ENCODE measurements at regions not wholly inside any gene's neighbourhood (a gene's known extent, or its start where the extent isn't known, plus 50 kb on each side); places are given as distances from the start of the nearest gene placed in this dataset.

DNA sequence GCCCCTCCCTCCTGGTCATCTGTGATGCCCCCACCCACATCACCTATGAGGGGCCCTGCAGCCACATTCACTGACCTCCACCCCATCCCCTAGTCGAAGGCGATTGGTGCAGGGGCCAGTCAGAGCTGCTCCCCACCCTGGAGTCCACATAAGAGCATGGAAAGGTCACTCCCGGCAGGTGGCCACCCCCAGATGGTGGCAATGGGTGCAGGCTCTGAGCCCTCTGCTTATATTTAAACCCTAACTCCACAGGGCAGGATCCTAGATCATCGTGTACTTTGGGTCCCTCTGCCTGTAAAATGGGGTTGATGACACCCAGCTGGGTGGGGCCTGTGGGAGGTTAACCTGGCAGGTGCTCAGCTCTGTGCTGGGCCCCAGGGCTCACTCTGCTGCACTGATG lies 186.8 kb upstream of the C1orf174 start:
- DNase-seq (ENCODE audit: insufficient read length, low spot score) (no peak), FAIRE-seq (no peak)
- no peak for TF ChIP-seq PAX5 (IDR thresholded peaks at IDR 0.05; ENCODE audit: insufficient read depth, low read length, severe bottlenecking)
- TF ChIP-seq POLR2A (IDR thresholded peaks at IDR 0.05; ENCODE audit: low read depth, low read length), result no peak

DNA sequence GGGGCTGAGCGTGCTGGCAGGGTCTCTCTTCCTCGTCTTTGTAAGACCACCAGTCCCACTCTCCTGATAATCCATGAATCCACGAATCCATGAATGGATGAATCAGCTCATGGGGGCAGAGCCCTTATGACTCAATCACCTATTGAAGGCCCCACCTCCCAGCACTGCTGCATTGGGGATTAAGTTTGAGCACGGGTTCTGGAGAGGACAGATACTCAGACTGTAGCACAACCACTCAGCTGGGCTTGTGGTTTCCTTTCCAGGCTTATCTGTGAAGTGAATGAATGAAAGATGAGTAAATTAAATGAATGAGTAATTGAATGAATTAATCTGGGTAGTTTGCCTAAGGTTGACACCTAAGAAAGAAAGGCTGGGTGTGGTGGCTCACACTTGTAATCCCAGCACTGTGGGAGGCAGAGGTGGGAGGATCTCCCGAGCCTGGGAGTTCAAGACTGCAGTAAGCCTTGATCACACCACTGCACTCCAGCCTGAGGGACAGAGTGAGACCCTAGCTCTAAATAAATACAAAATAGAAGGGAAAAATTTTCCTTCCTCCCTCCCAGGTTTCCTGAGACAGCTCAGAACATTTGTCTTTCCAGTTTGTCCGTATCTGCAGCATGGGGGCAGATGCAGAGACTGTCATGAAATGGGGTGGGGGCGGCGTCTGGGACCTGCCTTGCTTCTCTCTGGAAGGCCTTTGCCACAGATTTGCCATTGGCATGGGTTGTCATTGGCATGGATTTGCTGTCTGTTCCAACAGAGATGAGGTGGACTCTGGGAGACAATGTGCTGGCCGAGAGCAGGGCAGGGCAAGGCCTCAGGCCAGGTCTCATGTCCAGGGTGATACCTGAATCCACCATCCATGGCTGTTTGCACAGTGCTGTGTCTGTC lies 187.7 kb upstream of the C1orf174 start:
- DNase-seq (ENCODE audit: insufficient read length, low spot score) (no peak), FAIRE-seq (no peak)
- TF ChIP-seq SPI1 (IDR thresholded peaks at IDR 0.05; ENCODE audit: low read depth, low read length), result no peak
- TF ChIP-seq POLR2A (IDR thresholded peaks at IDR 0.05; ENCODE audit: low read depth, low read length), result no peak
- no peak for TF ChIP-seq POLR2AphosphoS5 (IDR thresholded peaks at IDR 0.05; ENCODE audit: low read depth, low read length)
- TF ChIP-seq POU2F2 (IDR thresholded peaks at IDR 0.05; ENCODE audit: low read depth, low read length), result no peak
- TF ChIP-seq PAX5 (IDR thresholded peaks at IDR 0.05; ENCODE audit: insufficient read depth, low read length, severe bottlenecking), result no peak
- TF ChIP-seq TAF1 (IDR thresholded peaks at IDR 0.05; ENCODE audit: low read depth, low read length), result no peak

DNA sequence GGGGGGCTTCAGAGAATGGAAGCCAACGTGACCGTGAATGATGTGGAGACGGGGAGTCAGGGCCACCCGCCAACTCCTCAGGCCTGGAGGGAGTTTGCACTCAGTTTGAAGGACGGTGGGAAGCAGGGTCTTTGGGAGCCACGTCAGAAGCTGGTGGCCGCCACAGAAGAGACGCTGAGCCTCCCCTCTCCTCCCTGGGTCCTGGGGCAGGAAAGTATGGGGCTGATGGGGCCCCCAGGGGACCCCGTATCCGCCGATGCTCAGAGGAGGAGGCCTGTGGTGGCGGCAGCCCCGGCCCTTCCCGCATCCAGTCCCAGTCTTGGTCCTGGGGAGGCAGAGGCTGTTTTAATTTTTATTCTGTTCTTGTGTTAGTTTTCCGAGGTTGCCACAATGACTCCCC lies 188.6 kb upstream of the C1orf174 start:
- TF ChIP-seq PAX5 (IDR thresholded peaks at IDR 0.05; ENCODE audit: insufficient read depth, low read length, severe bottlenecking), result no peak
- TF ChIP-seq POU2F2 (IDR thresholded peaks at IDR 0.05; ENCODE audit: low read depth, low read length), result no peak
- TF ChIP-seq POLR2AphosphoS5 (IDR thresholded peaks at IDR 0.05; ENCODE audit: low read depth, low read length), result no peak
- no peak for TF ChIP-seq POLR2A (IDR thresholded peaks at IDR 0.05; ENCODE audit: low read depth, low read length)
- no peak for TF ChIP-seq TAF1 (IDR thresholded peaks at IDR 0.05; ENCODE audit: low read depth, low read length)
- no peak for TF ChIP-seq SPI1 (IDR thresholded peaks at IDR 0.05; ENCODE audit: low read depth, low read length)
- no peak for FAIRE-seq
- DNase-seq (ENCODE audit: insufficient read length, low spot score), result no peak

- TF ChIP-seq POU2F2 (IDR thresholded peaks at IDR 0.05; ENCODE audit: low read depth, low read length) (no peak), POLR2A (IDR thresholded peaks at IDR 0.05; ENCODE audit: low read depth, low read length) (no peak), TAF1 (IDR thresholded peaks at IDR 0.05; ENCODE audit: low read depth, low read length) (no peak)
- DNase-seq (ENCODE audit: insufficient read length, low spot score) (no peak), FAIRE-seq (no peak)
Measured at GRCh38 chr1:4089421-4090175, 189.5 kb upstream of the C1orf174 start.

DNA sequence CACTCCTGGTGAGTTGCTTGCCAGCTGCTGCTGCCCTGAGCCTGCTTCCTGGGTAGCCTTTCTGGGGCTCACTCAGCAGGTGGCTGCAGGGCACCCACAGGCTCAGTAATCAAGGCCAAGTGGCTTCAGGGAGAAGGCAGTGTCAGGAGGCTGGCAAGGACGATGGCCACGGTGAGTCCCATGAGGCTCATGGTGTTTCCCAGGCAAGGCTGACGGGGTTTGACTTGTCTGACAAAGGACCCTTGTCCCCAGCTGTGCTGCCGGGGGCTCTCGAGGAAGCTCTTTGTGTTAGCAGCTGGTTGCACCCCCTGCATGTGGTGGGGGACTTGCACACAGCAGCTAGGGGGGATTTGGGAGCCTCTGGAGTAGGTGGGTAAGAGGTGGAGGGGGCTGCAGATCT lies 190.5 kb upstream of the C1orf174 start:
- FAIRE-seq, result no peak
- no peak for DNase-seq (ENCODE audit: insufficient read length, low spot score)
- TF ChIP-seq PAX5 (IDR thresholded peaks at IDR 0.05; ENCODE audit: insufficient read depth, low read length, severe bottlenecking), result no peak
- no peak for TF ChIP-seq TAF1 (IDR thresholded peaks at IDR 0.05; ENCODE audit: low read depth, low read length)
- no peak for TF ChIP-seq POU2F2 (IDR thresholded peaks at IDR 0.05; ENCODE audit: low read depth, low read length)
- TF ChIP-seq POLR2A (IDR thresholded peaks at IDR 0.05; ENCODE audit: low read depth, low read length), result no peak
- TF ChIP-seq POLR2AphosphoS5 (IDR thresholded peaks at IDR 0.05; ENCODE audit: low read depth, low read length), result no peak
- TF ChIP-seq SPI1 (IDR thresholded peaks at IDR 0.05; ENCODE audit: low read depth, low read length), result no peak

DNA sequence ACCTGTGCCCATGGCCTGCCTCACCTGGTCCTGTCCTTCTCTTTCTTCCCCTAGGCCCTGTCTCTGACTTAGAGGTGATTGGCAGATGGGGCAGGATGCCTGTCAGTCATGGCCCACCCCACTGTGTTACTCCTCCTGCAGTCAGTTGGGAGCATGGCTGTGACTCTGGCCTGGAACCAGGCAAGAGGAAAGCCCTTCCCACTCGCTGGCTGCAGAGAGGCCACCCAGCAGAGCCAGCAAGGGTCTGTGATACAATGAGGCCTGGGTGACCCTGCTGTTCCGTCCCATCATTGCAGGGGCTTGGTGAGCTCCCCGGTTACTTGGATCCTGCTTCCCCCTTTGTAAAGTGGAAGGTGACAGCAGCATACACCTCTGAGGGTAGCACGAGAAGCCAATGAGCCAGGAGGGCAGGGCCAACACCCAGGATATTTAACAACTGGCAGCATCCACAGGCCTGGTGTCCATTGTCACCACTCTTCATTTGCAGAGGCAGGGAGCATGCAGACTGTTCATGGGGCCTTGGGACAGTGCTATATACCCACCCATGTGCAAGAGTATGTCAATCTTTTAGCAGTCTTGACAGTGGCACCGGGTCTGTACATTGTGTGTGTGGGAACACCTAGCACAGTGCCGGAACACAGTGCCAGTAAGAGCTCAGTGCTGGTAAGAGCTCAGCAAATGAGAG lies 191.0 kb upstream of the C1orf174 start:
- FAIRE-seq (no peak), DNase-seq (ENCODE audit: insufficient read length, low spot score) (no peak)
- TF ChIP-seq POU2F2 (IDR thresholded peaks at IDR 0.05; ENCODE audit: low read depth, low read length) (no peak), POLR2AphosphoS5 (IDR thresholded peaks at IDR 0.05; ENCODE audit: low read depth, low read length) (no peak), TAF1 (IDR thresholded peaks at IDR 0.05; ENCODE audit: low read depth, low read length) (no peak), PAX5 (IDR thresholded peaks at IDR 0.05; ENCODE audit: insufficient read depth, low read length, severe bottlenecking) (no peak), POLR2A (IDR thresholded peaks at IDR 0.05; ENCODE audit: low read depth, low read length) (no peak), SPI1 (IDR thresholded peaks at IDR 0.05; ENCODE audit: low read depth, low read length) (no peak)

DNA sequence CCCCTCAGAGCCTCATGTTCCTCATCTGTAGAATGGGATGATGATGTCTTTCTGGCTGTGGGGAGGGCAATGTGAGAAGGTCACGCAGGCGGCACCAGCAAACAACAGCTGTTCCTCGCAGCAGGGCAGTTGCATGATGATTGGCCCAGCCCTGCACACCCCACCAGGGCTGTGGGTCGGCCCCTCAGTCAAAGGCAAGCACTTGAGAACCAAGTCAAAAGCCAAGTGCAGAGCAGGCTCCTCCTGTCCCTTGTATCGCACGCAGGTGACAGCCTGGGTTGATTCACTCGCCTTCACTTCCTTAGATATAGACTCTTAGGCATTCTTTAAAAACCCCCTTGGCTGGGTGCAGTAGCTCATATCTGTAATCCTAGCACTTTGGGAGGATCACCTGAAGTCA lies 191.9 kb upstream of the C1orf174 start:
- TF ChIP-seq POU2F2 (IDR thresholded peaks at IDR 0.05; ENCODE audit: low read depth, low read length), result no peak
- no peak for TF ChIP-seq PAX5 (IDR thresholded peaks at IDR 0.05; ENCODE audit: insufficient read depth, low read length, severe bottlenecking)
- no peak for TF ChIP-seq POLR2A (IDR thresholded peaks at IDR 0.05; ENCODE audit: low read depth, low read length)
- no peak for TF ChIP-seq TAF1 (IDR thresholded peaks at IDR 0.05; ENCODE audit: low read depth, low read length)
- TF ChIP-seq SPI1 (IDR thresholded peaks at IDR 0.05; ENCODE audit: low read depth, low read length), result no peak
- no peak for TF ChIP-seq POLR2AphosphoS5 (IDR thresholded peaks at IDR 0.05; ENCODE audit: low read depth, low read length)
- FAIRE-seq (no peak), DNase-seq (ENCODE audit: insufficient read length, low spot score) (no peak)

DNA sequence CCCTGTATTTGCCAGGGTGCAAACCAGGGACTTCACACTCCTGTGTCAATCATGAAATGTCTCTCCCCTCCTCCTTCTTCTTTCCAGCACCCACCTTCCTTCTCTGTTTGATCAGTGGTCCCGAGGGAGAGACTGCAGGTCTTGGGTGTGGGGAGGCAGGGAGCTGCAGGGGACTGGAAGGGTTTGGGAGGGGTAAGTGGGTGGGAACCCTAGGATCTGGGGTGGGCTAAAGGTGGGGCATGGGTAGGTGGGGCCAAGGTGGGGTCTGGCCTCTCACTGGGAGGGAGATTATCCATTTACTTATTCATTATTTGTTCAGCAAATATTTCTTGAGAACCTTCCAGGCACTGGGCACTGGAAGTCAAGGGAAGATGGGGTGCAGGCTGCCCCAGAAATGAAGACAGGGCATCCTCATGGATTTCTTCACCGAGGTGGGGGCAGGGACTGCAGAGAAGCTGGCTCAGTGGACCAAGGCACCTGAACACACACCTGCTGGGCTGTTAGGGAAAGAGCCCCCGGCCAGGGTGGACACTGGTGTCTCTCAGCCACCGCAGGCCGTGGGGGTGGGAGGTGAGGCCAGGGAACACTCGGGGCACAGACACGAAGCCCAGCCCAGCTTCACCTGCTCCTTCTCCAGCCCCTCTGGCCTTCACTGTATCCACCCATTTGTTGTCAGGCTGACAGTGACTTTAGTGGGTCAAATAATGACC lies 193.9 kb upstream of the C1orf174 start:
- FAIRE-seq (no peak), DNase-seq (ENCODE audit: insufficient read length, low spot score) (no peak)
- TF ChIP-seq POLR2A (IDR thresholded peaks at IDR 0.05; ENCODE audit: low read depth, low read length) (no peak), SPI1 (IDR thresholded peaks at IDR 0.05; ENCODE audit: low read depth, low read length) (no peak), POLR2AphosphoS5 (IDR thresholded peaks at IDR 0.05; ENCODE audit: low read depth, low read length) (no peak), PAX5 (IDR thresholded peaks at IDR 0.05; ENCODE audit: insufficient read depth, low read length, severe bottlenecking) (no peak), POU2F2 (IDR thresholded peaks at IDR 0.05; ENCODE audit: low read depth, low read length) (no peak), TAF1 (IDR thresholded peaks at IDR 0.05; ENCODE audit: low read depth, low read length) (no peak)
